Lung microvascular endothelial cell (primary cell): ENCODE measurements at regions not wholly inside any gene's neighbourhood (a gene's known extent, or its start where the extent isn't known, plus 50 kb on each side); places are given as distances from the start of the nearest gene placed in this dataset.

Experiments
- DNase-seq, 2 donors: peaks; one replicate each; pipeline versions ENCODE4 v3.0.0 to v3.0.0-alpha.2; 2010; ENCODE audit warnings: low read depth in 2 of 2

DNA sequence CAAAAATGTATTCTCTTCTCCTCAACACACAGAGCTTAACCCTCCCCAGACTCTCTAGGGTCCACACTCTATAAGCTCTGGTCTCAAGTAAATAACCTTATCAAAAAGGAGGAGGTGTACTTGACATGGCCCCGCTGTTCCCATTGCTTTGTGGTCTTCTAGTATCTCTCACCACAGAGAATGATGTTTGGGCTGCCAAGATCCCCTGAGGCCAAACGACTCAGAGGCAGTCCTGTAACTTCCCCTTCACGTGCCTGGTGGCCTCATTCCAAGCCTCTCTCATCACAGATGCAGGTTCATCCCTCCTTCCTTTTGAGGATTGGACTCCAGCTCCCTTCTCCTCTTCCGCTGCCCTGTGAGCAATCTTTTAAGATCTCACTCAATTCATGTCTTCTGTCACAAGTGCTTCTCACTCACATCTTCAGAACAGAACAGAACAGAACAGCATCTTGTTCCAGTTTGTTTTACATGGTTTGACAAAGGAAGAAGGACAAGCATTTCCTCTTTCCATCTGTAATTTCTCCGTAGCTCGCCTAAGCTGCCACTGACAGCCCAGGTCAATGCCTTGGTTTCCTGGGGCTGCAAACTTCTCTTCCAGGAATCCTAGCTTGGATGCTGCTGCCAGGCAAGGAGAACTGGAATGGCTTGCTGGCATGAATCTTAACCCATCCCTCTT, 541.5 kb downstream of the CD83 start:
- no peak for DNase-seq

DNA sequence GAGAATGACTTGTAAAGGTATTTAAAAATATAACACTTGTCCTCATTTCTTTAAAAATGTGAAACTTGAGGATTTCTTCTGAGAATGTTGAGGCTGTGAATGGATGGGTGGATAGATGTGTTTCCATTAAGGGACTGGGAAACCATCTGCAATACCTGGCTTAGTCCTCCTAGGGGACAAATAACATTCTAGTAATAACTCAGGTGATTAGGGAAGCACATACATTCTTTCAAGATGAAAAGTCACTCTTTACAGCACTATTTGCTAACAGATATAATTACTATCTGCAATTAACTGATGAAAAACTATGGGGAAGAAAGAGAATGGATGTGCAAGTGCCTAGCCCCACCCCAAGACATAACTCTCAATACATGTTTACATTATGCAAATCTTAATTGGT, 542.3 kb downstream of the CD83 start:
- no peak for DNase-seq

GRCh38 chr6:14660806-14661579, 543.4 kb downstream of the CD83 start:
- peak in 1 of 2 donors; percentile 10 for DNase-seq

GRCh38 chr6:14661691-14662090, 544.1 kb downstream of the CD83 start:
- DNase-seq = no peak

- no peak for DNase-seq
Observed at GRCh38 chr6:14664112-14664601, 546.6 kb downstream of the CD83 start.

DNA sequence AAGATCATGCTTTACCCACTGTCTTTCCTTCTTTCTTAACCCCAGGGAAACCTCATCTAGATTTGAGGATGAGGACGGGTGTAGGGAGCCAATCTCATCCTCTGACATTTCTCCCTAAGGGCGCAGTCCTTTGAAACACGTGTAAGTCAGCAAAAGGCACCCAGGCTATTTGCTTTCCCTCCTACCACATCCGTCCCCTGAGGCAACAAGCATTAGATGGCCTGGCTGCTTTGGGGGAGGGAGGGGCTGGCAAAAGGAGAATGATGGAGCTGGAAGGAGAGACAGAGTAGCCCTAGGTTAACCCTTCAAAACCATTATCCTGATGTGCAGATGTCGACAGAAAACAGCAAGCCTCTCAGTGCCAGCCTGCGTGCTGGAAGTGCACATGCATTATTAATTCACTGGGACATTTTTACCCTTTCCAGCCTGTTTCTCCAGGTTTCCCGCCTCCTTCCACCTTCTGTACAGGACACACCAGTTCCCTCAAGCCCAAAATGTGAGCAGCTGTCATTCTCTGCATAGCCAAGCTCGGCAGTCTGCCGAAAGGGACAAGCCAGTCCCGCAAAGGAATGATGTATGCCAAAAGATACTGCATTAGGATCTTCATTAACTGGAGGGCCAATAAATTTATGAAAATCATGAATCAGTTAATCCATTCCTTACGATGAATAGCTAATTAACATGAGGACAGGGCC, 547.2 kb downstream of the CD83 start:
- DNase-seq = no peak

DNA sequence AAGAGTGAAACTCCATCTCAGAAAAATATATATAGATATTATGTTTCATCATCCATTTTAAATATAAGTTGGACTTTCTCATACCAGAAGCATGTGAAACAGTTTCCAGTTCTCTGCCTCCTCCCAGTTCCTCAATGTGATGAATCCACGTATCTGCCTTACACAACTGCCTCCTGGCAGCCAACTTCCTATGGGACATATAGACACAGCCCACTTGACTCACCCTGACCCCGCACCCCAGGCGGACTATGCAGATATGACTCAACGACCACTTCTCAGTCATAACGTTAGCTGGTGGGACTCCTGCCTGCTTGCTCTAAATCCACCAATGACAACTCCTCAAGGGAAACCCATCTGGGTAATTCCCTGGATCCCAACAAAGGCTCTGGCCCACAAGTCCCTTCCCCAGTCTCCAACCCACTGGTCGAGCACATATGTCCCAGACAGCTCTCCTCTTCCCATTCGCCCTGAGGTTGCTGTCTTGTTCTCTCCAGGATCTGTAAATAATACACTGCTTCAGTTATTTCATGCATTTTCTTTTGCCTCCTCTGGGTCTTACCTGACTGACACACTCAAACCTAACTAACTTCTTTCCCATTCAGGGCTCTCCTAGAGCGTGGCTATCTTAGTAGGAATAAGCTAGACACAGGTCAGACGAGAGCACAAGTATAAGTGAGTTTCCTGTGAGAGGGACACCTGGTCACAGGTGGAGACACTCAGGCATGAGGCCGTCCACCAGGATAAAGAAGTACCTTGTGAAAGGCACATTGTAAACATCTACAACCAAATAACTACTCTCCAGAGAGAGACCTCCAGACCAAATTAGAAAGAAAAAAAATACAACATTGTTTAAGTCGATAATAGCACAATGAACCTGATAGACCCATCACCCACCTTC, 548.5 kb downstream of the CD83 start:
- peak in 1 of 2 donors; percentile 79 for DNase-seq

GRCh38 chr6:14670806-14671205, 553.2 kb downstream of the CD83 start:
- peak in 1 of 2 donors; percentile 45 for DNase-seq

GRCh38 chr6:14671261-14671681, 553.7 kb downstream of the CD83 start:
- no peak for DNase-seq

- DNase-seq = no peak
Observed at GRCh38 chr6:14671937-14672336, 554.4 kb downstream of the CD83 start.

DNA sequence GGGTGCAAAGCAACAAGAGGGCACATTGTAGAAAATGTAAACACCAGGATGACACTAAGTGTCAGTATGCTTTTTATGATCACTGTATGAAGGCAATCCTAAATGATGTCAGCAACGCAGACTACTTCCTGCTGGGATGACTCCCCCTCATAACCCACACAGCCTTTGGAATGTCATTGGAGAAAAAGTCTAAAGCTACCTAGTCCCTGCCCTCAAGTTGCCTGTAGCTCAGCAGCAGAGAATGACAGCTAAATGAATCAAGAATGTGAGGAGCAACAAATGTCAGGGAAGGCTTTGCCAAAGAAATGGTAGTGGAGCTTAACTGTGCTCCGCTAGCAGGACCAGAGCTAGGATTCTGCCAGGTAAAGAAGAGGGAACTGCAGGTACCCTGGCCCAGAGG, 555.6 kb downstream of the CD83 start:
- peak in 1 of 2 donors; percentile 10 for DNase-seq

DNA sequence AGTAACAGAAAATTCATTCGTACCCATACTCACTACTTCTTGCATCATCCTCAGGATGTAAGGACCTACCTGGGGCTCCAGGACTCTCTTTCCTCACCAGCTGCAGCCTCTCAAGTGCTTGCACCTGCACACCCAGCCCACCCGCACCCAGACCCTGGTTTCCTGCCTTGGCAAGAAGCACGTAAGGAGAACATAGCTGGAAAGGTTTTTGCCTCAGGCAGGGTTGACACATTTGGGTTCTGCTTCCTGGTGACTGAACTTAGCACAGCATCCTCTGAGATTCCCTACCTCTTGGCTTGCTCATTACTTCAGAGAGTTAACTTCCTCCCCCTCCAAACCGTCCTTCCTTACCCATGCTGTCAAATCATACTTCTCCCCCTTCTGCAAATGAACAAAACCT, 556.9 kb downstream of the CD83 start:
- no peak for DNase-seq

- DNase-seq = no peak
Observed at GRCh38 chr6:14674867-14675648, 557.5 kb downstream of the CD83 start.

DNA sequence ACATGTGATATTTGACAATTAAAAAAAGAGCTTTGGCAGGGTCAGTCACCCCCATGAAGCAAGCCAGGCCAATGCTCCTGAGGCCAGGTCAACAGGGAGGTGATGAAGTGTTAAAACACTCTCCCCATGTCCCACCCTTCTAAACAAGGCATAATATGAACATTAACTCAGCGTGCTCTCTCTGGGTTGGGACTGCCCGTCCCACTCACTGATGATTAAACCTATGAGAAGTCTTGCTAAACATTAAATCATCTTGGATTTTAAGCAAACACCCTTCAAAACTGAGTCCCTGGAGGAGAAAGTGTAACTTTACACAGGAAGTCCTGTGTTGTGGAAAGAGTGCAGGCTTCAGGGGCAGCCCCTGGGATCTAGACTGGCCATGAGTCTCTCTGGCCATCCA, 558.5 kb downstream of the CD83 start:
- no peak for DNase-seq

DNA sequence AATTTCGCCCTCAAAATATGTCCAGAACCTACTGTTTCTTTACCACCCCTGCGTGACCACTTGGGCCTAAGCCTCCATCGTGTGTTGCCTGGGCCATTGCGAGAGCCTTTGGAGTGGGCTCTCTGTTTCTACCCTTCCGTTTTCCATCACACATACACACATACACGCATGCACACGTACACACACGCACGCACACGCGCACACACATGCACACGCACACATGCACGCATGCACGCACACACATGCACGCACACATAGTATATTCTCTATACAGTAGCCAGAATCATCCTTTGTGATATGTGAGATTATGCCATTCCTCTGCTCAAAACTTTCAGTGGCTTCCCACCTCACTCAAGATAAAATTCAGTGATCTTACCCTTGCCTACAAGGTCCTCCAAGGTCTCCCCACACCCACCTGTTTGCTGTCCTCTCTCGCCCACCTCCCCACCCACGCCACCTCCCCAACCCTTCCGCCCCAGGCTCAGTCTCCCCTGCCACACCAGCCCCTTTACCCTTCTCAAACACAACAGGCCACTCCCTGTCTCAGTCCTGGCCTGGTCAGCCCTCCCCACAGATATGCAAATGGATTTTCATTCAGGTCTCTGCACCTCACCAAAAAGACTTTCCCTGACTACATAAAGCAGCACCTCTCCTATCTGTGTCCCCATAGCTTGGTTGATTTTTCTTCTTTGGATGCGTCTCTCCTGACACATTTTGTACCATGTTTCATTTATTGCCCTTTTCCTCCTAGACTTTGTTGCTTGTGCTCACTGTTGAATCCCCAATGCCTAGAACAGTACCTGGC, 559.6 kb downstream of the CD83 start:
- no peak for DNase-seq

DNA sequence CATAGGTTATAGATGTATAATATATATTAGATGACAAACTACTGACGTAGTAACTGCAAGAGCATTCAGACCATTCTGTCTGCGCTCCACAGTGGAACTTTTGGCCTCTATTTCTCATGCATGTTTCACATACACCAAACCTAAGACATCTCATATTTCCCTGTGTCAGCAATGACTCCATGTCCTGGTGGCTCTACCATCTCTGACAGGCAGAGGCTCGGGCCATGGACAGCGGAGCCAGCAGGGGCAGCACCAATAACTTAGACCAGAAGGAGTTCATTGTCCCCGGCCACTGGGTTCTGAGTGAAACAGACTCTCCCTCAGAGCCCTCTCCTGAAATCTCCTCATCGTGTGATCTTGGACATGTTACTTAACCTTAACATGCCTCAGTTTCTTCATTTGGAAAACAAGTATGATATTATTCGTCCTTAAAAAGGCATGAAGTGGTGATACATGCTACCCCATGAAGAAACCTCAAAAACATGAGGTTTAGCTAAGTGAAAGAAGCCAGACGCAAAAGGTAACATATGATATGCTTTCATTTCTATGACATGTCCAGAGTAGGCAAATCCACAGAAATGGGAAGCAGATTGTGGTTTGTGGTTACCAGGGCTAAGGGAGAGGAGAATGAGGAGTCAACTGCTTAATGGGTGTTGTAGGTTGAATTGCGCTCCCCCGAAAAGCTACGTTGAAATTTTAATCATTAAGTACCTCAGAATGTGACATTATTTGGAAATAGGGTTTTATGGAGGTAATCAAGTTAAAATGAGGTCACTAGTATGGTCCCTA, 564.0 kb upstream of the JARID2 start:
- no peak for DNase-seq

DNA sequence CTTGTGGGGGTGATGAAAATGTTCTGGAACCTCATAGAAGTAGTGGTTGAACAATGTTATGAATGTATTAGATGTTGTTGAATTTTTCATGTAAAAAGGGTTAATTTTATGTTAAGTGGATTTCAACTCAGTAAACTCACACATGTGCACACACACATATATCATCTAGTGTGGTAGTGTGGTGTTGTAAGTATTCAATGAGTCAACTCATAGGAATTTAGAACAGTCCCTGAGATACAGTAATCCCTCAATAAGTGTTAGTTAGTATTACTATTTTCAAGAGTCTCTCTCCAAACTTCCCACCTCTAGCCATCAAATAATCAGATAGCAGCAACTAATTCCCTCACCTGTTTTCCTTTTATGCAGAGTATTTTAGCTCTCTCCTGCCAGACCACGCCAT, 563.1 kb upstream of the JARID2 start:
- no peak for DNase-seq

DNA sequence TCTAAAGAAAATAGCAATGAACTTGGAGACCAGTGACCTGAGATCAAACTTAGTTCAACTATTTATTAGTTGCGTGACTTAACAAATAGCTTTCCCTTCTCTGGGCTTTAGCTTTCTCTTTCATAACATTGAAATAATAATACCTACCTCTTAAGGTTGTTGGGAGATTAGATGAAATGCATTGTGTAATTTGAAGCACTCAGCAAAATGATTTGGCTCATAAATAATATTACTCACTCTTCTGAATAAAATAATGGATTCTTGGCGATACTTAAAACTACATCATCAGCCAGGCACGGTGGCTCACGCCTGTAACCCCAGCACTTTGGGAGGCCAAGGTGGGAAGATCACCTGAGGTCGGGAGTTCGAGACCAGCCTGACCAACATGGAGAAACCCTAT, 556.2 kb upstream of the JARID2 start:
- no peak for DNase-seq
